Gastrocnemius medialis (tissue), 4 donors: ENCODE measurements at regions not wholly inside any gene's neighbourhood (a gene's known extent, or its start where the extent isn't known, plus 50 kb on each side); places are given as distances from the start of the nearest gene placed in this dataset.
"Not testable (repeated sequence)": the region's sequence is repeated elsewhere in the genome, so short reads cannot be mapped to it uniquely, and the experiment has no call there.

ENCODE experiments used
- ATAC-seq, 2 donors: fragments of 150-250 bp; one replicate each; pipeline ENCODE4 v1.9.1; 2016
- DNase-seq, 2 donors: peaks; one replicate each; pipeline ENCODE4 v3.0.0-alpha.2; 2019
- H3K27ac ChIP-seq, 4 donors: fragments of 200-600 bp; sonication (generic); 1 replicate in 1 of 4; 2 replicates in 3 of 4; pipeline ENCODE4 v1.5.1; 2016 to 2018; ENCODE audit warnings: mild to moderate bottlenecking in 2 of 4, moderate library complexity in 1 of 4
- H3K27me3 ChIP-seq, 3 donors: fragments of 200-600 bp; sonication (generic) in 2 of 3; 1 replicate in 1 of 3; 2 replicates in 2 of 3; pipeline versions ENCODE4 v1.5.1 to v1.6.0; 2016 to 2019; ENCODE audit warnings: mild to moderate bottlenecking in 1 of 3, moderate library complexity in 1 of 3
- H3K36me3 ChIP-seq, 2 donors: fragments of 200-600 bp; sonication (generic) in 1 of 2; one replicate each; pipeline ENCODE4 v1.5.1; 2017 to 2018
- H3K4me1 ChIP-seq, 2 donors: fragments of 200-600 bp; sonication (generic) in 1 of 2; one replicate each; pipeline ENCODE4 v1.5.1; 2016 to 2017; ENCODE audit warnings: mild to moderate bottlenecking in 2 of 2
- H3K4me3 ChIP-seq, 4 donors: fragments of 200-600 bp; sonication (generic) in 3 of 4; 1 replicate in 1 of 4; 2 replicates in 3 of 4; pipeline ENCODE4 v1.5.1; 2016 to 2019; ENCODE audit warnings: mild to moderate bottlenecking in 2 of 4
- H3K9me3 ChIP-seq, 3 donors: fragments of 200-600 bp; sonication (generic) in 2 of 3; 1 replicate in 1 of 3; 2 replicates in 2 of 3; pipeline ENCODE4 v1.5.1; 2016 to 2019
- POLR2A ChIP-seq, 2 donors: fragments of 450-650 bp; IDR thresholded peaks; one replicate each; pipeline ENCODE4 v1.6.1; 2017; ENCODE audit warnings: antibody characterized with exemption in 2 of 2, mild to moderate bottlenecking in 2 of 2, moderate library complexity in 2 of 2
- in situ Hi-C, 4 donors: fragments of 200-750 bp; cut with MboI; loops; one replicate each; pipeline versions ENCODE4 v1.15.0 to v1.8.0; 2017; ENCODE audit warnings: low sequenced_read_pairs in 4 of 4
- intact Hi-C: fragments of 100-400 bp; cut with DNase I; formaldehyde crosslinking; loops from one replicate; pipeline ENCODE4 v1.15.1; 2023; ENCODE audit warnings: low total_unique reads
- TF ChIP-seq, protein P1 (sequence below), 5 experiments: fragments of 450-650 bp in 3 of 5; fragments of 200-600 bp in 2 of 5; sonication (generic) in 2 of 5; IDR thresholded peaks in 4 of 5; conservative IDR thresholded peaks in 1 of 5; 1 replicate in 4 of 5; 2 replicates in 1 of 5; pipeline ENCODE4 v1.5.1; 2016 to 2019; ENCODE audit warnings: antibody characterized with exemption in 5 of 5, mild to moderate bottlenecking in 3 of 5, moderate library complexity in 3 of 5

- Histone ChIP-seq H3K27me3 (peaks cover 0 to 6% (median 3%) of the 10 kb centered on the region in 3 donors), H3K4me3 (no peak overlapping the region), H3K36me3 (no peaks in the 10 kb centered on the region), H3K27ac (no peak overlapping the region), H3K4me1 (no peaks in the 10 kb centered on the region), H3K9me3 (no peaks in the 10 kb centered on the region)
- no peak for TF ChIP-seq POLR2A (IDR thresholded peaks at IDR 0.05)
- ATAC-seq (no peak), DNase-seq (no peak)
- intact Hi-C loops = no loop called here
- in situ Hi-C loops = no loop called here
Measured at GRCh38 chr2:134029418-134029817, 224.5 kb upstream of the MGAT5 start.

GRCh38 chr2:134031539-134031938, 222.3 kb upstream of the MGAT5 start:
- intact Hi-C loops (no loop called here), in situ Hi-C loops (no loop called here)
- Histone ChIP-seq H3K36me3 (no peaks in the 10 kb centered on the region), H3K27me3 (peaks cover 0 to 6% (median 3%) of the 10 kb centered on the region in 3 donors), H3K9me3 (no peaks in the 10 kb centered on the region), H3K4me3 (no peak overlapping the region), H3K27ac (no peak overlapping the region), H3K4me1 (no peaks in the 10 kb centered on the region)
- TF ChIP-seq, protein P1, sequence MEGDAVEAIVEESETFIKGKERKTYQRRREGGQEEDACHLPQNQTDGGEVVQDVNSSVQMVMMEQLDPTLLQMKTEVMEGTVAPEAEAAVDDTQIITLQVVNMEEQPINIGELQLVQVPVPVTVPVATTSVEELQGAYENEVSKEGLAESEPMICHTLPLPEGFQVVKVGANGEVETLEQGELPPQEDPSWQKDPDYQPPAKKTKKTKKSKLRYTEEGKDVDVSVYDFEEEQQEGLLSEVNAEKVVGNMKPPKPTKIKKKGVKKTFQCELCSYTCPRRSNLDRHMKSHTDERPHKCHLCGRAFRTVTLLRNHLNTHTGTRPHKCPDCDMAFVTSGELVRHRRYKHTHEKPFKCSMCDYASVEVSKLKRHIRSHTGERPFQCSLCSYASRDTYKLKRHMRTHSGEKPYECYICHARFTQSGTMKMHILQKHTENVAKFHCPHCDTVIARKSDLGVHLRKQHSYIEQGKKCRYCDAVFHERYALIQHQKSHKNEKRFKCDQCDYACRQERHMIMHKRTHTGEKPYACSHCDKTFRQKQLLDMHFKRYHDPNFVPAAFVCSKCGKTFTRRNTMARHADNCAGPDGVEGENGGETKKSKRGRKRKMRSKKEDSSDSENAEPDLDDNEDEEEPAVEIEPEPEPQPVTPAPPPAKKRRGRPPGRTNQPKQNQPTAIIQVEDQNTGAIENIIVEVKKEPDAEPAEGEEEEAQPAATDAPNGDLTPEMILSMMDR (IDR thresholded peaks at IDR 0.05 in 4 of 5, conservative IDR thresholded peaks at IDR 0.05 in 1 of 5) = no peak
- ATAC-seq (no peak), DNase-seq (no peak)

DNA sequence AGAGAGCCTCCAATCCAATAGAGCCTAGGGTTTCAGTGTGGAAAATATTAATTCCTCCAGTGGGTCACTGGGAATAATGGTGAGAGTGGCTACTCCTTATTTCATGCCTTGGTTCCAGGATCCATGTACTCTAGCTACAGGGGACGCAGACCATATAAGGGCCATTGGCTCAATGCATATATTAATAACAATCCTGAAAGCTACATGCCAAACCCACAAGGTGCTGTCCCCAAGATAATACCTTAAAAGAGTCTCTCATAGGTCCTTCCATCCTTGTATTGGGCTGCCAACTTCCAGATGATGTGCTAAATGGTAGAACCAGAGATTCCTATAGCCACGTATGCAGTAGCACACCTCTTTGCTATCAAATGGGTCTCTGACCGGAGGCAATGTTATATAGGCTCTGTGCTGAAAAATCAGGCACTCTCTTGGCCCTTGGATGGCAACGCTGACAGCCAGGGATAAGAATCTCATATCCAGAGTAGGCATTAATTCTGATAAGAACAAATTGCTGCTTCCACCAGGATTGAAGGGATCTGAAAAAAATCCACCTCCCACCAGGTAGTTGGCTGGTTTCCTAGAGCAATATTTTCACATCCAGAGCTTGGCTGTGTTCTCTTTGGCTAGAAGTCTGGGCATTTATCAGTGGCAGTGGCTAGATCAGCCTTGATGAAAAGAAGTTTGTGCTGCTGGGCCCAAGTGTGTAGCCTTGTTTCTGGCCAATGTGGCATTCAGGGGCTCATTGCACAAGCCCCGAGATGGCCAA, 218.1 kb upstream of the MGAT5 start:
- H3K36me3 ChIP-seq = no peaks in the 10 kb centered on the region
- DNase-seq (no peak), ATAC-seq (no peak)
- no peaks in the 10 kb centered on the region for H3K4me1 ChIP-seq
- intact Hi-C loops (no loop called here), in situ Hi-C loops (no loop called here)
- no peak overlapping the region for H3K4me3 ChIP-seq
- TF ChIP-seq, protein P1 (IDR thresholded peaks at IDR 0.05 in 4 of 5, conservative IDR thresholded peaks at IDR 0.05 in 1 of 5) = no peak
- no peak for TF ChIP-seq POLR2A (IDR thresholded peaks at IDR 0.05)
- H3K9me3 ChIP-seq = no peaks in the 10 kb centered on the region
- H3K27ac ChIP-seq = no peak overlapping the region
- H3K27me3 ChIP-seq = no peaks in the 10 kb centered on the region

- DNase-seq (no peak), ATAC-seq (no peak)
- H3K4me1 ChIP-seq = no peaks in the 10 kb centered on the region
- no peaks in the 10 kb centered on the region for H3K36me3 ChIP-seq
- no peak for TF ChIP-seq POLR2A (IDR thresholded peaks at IDR 0.05)
- TF ChIP-seq, protein P1 (IDR thresholded peaks at IDR 0.05 in 4 of 5, conservative IDR thresholded peaks at IDR 0.05 in 1 of 5) = no peak
- H3K9me3 ChIP-seq = no peaks in the 10 kb centered on the region
- H3K27me3 ChIP-seq = no peaks in the 10 kb centered on the region
- H3K4me3 ChIP-seq = no peak overlapping the region
- intact Hi-C loops (no loop called here), in situ Hi-C loops (no loop called here)
- no peak overlapping the region for H3K27ac ChIP-seq
Measured at GRCh38 chr2:134039912-134040581, 213.8 kb upstream of the MGAT5 start.

- ATAC-seq, H3K36me3 ChIP-seq, in situ Hi-C loops, H3K4me1 ChIP-seq, intact Hi-C loops, H3K27ac ChIP-seq, H3K9me3 ChIP-seq, H3K27me3 ChIP-seq, DNase-seq, H3K4me3 ChIP-seq: not testable (repeated sequence)
Measured at GRCh38 chr2:134040626-134041172, 213.2 kb upstream of the MGAT5 start.
